Embryonic facial prominence (tissue), 1 donor: ENCODE measurements at regions not wholly inside any gene's neighbourhood (a gene's known extent, or its start where the extent isn't known, plus 50 kb on each side); places are given as distances from the start of the nearest gene placed in this dataset.
A peak's percentile ranks its signal among the peaks of the same experiment; 100 is the strongest.

Experiments used
- DNase-seq: peaks from one replicate; pipeline ENCODE4 v3.0.0-alpha.2; 2016; ENCODE audit errors: extremely low spot score

DNA sequence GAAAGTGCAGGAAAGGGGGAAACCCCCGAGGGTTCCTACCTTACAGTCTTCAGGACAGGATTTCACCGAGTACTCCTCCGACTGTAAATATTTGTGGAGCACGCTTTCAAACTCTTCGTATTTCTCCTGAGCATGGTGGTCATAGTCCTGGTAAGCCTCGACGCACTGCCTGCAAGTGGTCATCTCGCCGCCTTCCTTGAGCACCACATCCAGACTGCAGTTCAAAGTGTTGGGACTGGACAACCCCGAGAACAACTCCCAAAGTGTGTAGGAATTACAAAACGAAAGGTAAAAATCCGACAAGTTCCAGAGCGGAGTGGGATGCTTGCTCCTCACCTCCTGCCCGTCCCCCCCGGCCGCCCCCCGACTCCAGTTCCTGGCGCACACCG is 349.7 kb downstream of the LIG4 start:
- DNase-seq = no peak

DNA sequence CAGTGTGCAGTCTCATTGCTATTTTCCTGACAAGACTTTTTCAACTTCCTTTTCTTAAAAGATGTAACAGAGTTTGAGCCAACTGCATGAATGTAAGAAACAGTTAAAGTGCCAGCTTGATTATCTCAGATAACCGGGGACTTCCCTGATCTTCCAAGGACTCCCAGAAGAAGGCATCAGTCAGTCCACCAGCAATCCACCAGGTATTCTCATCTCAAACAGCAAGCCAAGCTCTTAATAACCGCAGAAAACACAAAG is 350.1 kb downstream of the LIG4 start:
- DNase-seq = no peak

DNA sequence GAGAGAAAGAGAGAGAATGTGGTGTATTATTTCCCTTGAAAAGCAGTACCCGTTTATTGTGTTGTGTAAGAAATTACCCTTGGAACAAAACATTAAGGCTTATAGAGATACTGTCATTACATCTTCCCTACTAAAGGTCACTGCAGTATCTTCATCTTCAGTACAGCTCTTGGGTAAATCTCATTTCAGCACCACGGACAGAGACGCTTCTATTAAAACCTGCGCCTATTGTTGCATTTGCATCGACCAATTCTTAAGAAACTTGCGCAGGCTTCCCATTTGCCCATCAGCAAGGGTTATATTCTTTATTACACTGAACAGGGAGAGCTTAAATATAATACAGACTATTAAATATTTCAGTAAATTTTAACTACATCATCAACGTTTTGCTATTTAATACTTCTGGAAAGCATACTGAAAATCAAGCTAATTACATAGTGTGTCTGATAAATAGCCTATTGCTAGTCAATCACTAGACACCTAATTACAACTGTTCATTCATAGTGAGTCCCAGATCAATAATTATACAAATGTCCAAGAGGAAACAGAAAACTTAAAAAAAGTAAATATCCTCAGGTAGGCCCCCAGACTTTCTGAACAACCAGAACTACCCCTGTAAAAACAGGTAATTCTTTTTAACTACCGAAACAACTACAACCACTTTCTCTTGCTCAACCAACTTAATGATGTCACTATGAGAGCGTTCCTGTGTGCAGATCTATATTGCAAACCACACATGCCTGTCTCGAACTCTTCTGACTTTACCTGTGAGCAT is 350.6 kb downstream of the LIG4 start:
- peak; percentile 34 for DNase-seq

DNA sequence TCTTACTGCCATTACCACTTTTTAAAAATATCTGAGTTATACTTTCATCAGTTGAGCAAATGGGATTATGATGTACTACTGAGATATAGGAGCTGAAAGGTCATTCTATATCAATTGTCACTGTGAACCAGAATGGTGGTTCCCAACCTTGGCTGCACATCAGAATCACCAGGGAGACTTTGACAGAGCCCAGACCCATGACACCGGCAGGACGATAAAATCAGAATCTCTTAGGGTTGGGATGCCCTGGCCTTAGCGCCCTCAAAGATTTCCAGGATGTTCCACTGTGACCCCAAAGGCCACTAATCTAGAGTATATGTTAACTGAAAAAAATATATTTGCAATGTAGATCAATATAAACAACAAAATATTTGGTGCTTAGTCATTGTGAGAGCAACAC is 355.1 kb downstream of the LIG4 start:
- no peak for DNase-seq

DNA sequence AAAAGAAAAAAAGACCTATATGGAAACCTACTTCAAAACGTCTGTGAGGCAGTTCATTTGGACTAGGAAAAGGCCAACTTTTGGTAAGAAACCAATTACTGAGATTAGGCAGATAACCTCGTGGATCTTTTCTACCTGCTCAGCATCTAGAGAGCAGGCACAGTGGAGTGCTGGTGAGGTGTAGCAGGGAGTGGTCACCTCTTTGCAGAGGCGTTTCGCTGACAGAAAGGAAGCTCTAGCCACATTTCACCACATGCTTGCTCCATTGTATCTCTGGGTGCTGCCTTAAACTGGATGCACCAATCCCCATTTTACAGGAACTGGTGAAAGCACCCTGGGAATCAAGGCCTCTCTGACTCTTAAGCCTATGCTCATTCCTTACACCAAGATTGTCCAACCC is 360.5 kb downstream of the LIG4 start:
- no peak for DNase-seq

DNA sequence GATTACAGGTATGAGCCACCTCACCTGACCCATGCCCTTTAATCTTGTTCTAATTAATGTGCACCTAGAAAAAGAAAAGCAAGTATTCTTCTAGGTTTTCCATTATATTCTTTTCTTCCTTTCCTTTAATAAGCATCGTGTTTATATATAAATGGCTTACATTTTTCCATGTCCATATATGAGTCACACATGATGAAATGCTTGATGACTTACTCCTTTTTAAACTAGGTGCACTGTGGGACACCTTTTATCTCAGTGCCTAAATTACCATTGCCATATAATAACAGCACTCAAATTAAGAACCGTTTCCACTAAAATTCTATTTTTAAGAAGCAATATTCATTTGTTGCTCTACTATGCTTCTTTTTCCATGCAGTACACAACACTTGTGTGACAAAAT is 363.3 kb downstream of the LIG4 start:
- DNase-seq = no peak

DNA sequence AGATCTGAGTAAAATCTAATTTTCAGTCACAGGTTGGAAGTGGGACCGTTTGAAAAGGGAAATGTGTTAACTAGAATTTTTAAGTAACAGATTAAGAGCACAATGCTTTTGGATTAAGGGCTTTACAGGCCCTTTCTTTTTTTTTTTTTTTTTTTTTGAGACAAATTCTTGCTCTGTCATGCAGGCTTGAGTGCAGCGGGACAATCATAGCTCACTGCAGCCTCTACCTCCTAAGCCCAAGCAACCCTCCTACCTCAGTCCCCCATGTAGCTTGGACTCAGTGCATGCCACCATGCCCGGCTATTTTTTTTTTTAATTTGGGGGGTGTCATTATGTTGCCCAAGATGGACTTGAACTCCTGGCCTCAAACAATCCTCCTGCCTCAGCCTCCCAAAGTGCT is 363.7 kb downstream of the LIG4 start:
- no peak for DNase-seq

DNA sequence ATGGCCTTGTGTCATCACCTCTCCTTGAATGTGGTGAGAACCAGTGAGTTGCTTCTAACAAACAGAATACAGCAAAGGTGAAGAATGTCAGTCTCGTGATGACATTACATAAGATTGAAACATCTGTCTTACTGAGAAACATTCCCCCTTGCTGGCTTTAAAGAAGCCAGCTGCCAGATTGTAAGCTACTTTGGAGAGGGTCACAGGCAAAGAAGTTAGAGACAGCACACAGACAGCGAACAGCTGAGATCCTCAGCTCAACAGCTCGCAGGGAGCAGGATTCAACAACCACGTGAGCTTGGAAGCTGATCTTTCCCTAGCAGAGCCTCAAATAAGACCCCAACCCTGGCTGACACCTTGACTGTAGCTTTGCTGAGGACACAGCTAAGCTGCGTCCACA is 367.9 kb downstream of the LIG4 start:
- no peak for DNase-seq

DNA sequence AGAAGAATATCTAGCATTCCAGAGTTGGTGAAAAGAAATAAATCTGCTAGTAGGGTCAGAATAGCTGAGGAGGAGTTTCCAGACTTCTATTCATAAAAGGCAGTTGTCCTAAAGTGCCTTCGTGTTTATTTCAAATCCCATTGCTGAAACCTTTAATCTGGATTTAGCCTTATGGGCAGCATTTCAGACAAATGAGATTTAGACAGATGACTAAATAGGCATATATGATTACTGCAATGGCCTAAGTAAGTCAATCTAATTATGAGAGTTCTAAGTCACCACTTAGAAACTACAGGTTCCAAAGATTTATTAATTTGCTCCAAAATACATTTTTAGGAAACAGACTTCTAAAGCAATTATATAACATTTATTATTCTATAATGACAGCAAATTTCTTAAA is 368.7 kb downstream of the LIG4 start:
- DNase-seq = no peak

DNA sequence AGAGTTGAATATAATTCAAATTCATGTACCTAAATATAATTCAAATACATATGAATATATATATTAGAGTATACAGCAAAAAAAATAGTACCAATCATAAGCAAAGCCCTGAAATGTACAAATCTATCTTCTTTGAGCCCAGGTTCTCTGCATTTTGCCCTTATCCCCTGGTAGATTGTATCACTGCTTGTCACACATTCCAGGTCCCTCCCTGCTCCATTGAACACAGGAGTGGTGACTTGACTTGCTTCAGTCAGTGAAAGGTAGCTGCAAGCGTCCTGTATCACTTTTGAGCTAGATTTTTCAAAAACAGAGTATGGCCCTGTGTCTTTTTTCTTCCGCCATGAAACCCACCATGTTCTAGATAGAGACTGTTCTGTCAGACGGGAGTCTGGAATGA is 369.4 kb downstream of the LIG4 start:
- DNase-seq = no peak

DNA sequence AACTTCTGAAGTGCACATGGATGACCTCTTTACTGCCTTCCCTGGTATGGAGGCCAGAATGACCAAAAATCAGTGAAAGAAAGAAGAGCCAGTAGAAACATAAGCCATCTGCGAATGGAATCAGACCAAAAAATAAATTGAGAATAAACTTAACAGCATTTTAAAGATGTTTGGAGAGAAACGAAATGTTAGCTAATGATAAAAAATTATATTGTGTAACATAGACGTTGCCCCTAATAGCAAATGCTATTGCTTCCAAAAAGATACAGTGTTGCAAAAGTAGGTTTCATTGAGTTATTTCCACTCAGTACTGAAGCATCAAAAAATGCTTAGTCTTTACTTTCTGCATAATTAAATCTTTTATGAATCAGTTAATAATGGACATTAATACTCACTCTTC is 371.7 kb downstream of the LIG4 start:
- no peak for DNase-seq

DNA sequence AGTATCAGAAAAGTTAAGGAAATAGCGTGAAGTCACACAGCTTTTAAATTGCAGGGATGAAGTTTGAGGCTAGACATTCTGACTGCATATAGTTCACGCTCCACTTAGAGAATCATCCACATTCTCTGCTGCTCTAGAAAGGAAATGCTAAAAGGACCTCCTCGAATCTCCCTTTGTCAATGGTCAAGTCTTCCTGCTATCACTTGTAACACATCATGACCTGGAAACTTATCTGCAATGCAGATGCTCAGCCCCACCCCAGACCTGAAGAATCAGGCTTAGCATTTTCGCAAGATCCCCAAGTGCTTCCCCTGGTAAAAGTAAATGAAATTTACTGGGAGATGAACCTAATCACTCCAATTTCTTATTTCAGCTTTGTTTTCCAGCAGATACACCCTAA is 372.1 kb downstream of the LIG4 start:
- DNase-seq = no peak

DNA sequence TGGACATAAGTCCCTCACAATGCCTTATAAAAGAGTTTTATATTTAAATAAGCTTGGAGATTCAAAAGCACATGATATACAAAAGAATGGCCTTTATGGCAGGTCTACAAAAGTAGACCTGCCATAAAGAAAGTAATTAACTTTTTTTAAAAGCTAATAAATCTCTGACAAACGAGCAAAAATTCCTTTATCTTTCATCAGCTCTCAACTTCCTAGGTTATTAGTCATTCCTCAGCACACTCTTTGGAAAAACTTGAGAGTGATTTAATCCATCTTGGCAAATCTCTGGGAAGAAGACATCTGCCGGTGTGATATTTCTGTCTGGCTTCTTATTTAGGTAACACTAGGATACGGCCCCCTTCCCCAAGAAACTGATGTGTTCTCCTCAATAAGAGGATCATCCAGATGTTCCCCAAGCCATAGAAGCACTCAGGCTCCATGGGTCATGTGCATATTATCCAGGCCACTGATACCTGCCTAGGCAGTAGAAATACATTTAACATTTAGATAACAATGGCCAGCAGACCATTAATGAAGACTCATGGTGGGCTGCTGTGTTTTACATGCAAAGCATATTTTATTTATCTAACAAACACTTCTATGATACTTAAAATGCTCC is 372.7 kb downstream of the LIG4 start:
- no peak for DNase-seq

DNA sequence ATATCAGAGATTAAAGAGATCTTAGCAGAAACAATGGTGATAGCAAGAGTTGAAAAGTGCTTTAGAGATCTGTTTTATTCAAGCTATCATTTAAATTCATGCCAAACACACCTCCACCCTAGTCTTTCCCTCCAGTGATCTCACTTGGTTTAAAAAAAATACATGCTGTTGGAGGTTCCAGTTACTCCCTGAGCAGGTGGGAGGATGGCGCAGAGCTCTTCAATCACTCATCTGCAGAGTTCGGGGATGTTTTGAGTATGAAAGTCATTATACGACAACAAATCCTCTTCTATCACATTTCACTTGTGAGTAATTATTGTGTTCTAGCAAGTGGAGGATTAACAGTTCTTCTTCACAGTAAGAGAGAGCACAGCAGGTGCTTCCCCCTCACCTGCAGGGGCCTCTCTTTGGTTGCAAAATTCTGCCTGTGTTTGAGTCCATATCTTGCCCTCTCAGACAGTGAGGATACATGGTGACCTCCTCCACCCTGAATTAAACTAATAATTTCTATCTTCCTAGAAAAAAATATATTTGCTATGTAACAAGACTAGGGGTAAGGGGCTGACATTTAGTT is 376.7 kb downstream of the LIG4 start:
- no peak for DNase-seq

DNA sequence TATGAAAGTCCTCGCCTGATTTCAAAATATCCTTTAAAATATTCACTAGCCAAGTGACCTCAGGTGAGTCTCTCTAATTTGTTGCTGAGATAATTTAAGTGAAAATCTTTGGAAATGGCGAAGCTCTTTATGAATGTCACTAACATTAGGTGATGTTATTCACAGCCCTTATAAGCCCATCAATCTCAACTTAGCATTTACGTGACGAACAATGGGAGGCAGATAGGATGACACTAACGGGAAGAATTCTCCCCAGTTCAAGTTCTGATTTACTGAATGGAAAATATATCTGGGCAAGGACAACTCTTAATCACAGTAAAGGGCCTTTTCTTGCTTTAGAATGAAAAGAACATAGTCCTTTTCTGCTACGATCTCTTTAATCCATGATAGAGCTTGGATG is 378.7 kb downstream of the LIG4 start:
- DNase-seq = no peak

DNA sequence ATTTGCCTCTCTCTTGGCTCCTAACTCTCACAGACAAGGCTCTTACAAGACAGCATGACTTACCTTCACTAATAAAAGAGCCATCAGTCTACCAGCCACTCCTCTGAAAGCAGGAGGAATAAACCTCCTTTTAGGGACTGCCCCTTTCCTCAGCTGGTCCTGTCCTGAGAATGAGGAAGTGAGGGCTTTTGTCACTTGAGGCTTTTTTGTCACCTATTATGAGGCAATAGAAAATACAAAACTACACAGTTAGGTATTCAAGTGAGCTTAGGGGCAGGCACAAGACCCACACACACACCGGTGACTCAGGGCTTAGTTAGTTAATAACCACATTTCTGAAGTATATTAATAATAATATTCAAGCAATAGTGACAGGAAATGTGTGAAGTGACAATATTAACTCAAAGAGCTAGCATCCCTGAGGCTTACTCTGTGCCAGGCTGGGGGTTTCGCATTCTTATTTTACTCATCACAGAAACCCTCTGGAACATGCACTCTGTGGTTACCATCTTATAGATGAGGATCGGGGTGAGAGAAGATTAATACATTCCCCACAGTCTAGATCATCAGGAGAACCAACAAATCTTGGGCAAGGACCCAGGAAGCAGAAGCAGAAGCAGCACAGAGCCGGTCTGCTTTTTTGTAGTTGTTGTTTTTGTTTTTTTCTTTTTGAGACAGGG is 379.9 kb downstream of the LIG4 start:
- DNase-seq = no peak

DNA sequence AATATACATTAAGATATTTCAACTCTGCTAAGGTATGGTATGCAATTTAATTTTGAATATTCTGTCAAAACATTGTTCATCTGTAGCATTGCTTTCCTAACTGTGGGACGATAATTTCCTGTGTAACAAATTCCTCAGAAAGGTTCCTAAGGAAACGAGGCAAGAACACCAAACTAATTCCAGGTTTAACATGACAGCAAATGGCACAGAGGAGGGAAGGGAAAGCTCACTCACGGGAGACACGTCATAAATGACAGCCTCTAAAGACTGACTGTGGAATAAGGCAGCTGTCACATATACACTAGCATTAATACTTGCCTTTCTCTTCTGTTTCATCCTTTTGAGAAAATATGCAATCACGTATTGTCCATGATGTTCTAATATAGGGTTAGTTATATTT is 380.6 kb downstream of the LIG4 start:
- no peak for DNase-seq

DNA sequence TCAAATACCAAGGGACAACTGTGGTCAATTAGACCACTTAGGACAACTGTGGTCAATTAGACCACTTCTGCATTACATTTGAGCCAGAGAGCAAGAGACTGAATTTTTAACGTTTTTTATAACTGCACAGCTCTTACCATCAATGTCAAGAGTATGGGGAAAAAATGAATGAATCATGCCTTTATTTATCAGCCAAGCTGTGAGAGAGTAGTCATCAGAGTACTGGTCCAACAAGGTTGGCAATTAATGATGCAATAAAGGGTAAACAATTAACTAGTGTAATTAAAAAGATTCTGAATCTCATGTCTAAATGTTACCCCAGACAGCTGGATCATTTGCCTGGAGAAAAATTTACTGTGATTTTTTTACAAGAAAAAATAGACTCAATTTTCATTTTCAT is 381.1 kb downstream of the LIG4 start:
- DNase-seq = no peak

DNA sequence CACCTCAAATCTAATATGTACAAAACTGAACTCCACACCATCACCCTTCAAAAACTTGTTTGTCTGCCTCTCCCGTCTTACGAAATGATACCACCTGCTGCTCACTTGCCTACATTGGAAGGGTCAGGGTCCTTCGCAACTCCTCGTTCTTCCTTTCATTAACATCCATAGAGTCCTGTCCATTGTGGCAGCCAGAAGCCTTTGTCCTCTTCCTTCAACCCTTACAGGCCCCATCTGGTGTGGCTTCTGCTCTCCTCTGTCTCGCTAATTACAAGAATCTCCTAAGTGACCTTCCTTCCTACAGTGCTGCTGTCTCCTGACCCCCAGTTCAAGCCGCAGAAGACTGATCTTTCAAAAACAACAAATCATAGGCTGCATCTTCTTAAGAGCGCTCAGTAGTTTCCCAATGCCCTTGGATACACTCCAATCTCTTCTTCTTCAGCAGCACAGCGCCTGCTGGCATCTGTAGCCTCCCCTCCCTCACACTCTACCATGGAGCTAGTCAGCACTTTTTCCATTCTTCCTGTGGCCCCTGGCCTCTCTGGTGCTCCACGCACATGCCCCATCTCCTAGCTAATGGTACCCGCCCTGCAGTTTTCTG is 382.7 kb downstream of the LIG4 start:
- DNase-seq = no peak

DNA sequence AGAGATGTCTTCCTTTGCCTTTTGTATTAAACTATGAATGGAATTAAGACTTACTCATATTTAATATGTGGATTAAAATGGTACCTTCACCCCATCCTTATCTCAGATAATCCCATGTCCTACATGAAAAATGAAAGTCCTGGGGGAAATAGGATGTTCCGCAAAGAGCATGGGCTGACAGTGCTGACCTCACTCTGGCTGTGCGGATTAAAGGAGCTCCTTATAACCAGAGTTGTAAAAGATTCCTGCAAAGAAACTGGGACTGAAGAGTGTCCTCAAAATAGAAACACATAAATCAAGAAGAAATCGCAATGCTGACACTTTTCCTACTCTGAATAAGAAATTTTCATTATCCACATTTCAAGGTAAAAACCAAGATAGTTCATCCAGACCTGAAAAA is 384.5 kb downstream of the LIG4 start:
- no peak for DNase-seq

DNA sequence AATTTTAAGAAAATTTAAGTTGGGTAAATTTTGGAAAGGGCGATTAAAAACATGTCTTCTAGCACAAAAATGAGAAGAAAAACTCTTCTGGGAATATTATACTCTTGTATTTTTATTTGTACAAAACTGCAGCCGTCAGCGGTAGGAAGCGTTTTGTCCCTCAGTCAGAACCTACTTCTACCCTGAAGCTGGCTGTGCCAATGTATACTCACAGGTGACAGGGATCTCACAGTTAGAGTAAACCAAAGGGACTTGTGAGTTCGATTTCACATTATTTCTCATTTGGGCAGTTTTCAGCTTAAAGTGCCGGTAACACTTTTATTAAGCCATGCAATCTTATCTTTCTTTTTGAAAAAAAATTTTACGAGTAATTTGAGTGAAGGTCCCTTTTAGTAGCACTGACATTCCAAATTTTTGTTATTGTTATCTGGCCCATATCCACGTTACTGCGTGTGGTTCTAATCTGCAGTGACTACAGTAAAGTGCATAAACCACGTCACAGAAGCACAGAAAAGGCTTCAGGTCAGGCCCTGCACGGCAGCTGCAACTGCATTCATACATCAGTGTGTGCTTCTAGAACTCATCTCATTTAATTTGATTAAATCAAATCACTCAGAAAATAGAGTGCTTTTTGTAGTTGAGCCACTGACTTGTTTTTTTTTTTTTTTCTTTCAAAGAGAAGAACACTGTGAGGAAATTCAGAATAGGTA is 387.3 kb downstream of the LIG4 start:
- DNase-seq = no peak

DNA sequence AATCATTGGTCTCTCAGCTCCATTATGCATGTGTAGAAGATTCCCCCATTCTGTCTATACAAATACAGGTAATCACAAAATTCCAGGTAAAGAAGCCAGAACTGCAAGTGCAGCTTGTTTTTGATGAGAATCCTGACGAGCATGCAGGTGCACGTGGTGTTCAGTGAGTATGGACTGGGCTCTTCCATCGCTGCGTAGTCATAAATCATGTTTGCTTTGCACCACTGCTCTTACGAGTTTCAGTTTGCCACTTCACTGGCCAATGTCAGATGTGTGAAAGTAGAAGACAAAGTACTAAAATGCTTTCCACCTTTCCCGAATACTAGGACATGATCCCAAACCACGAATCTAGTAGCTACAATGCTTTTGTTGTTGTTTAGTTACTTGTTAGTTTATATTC is 390.7 kb downstream of the LIG4 start:
- no peak for DNase-seq
